Breast epithelium (tissue), 3 donors: ENCODE measurements at regions not wholly inside any gene's neighbourhood (a gene's known extent, or its start where the extent isn't known, plus 50 kb on each side); places are given as distances from the start of the nearest gene placed in this dataset.

Experiments
- CTCF ChIP-seq, 3 donors: fragments of 450-650 bp; IDR thresholded peaks; one replicate each; pipeline ENCODE4 v1.5.1; 2016 to 2017; ENCODE audit warnings: antibody characterized with exemption in 3 of 3, mild to moderate bottlenecking in 3 of 3, moderate library complexity in 3 of 3
- POLR2AphosphoS5 ChIP-seq, 3 donors: sonication (generic); formaldehyde crosslinking; IDR thresholded peaks; one replicate each; pipeline ENCODE4 v1.6.1; 2017; ENCODE audit warnings: antibody characterized with exemption in 3 of 3

- TF ChIP-seq CTCF (IDR thresholded peaks at IDR 0.05) (no peak), POLR2AphosphoS5 (IDR thresholded peaks at IDR 0.05) (no peak)
These were observed 428.1 kb downstream of the MEIS1 start for GRCh38 chr2:66862885-66863650.
